Panc1 (cell line): ENCODE measurements at regions not wholly inside any gene's neighbourhood (a gene's known extent, or its start where the extent isn't known, plus 50 kb on each side); places are given as distances from the start of the nearest gene placed in this dataset.

Experiments used
- CTCF ChIP-seq: fragments of 450-650 bp; IDR thresholded peaks from 2 replicates; pipeline ENCODE4 v1.5.1; 2017; ENCODE audit warnings: mild to moderate bottlenecking
- POLR2AphosphoS5 ChIP-seq: IDR thresholded peaks from 2 replicates; pipeline ENCODE4 v1.6.1; 2012; ENCODE audit warnings: mild to moderate bottlenecking, low read depth, low read length, moderate library complexity

GRCh38 chr9:126038790-126039189 is 287.8 kb upstream of the MVB12B start:
- no peak for TF ChIP-seq CTCF
- no peak for TF ChIP-seq POLR2AphosphoS5
